Fibroblast of skin of right biceps (primary cell): ENCODE measurements at regions not wholly inside any gene's neighbourhood (a gene's known extent, or its start where the extent isn't known, plus 50 kb on each side); places are given as distances from the start of the nearest gene placed in this dataset.
A peak's percentile ranks its signal among the peaks of the same experiment; 100 is the strongest.

ENCODE experiments used
- DNase-seq: peaks from one replicate; pipeline ENCODE4 v3.0.0-alpha.2; 2013

GRCh38 chr17:17398188-17398942 lies 78.4 kb upstream of the MED9 start:
- DNase-seq, result no peak

GRCh38 chr17:17398943-17399926 lies 77.6 kb upstream of the MED9 start:
- DNase-seq, result no peak

- DNase-seq, result no peak
These were observed 76.7 kb upstream of the MED9 start for GRCh38 chr17:17400070-17400469.

- no peak for DNase-seq
These were observed 76.1 kb upstream of the MED9 start for GRCh38 chr17:17400566-17401184.

GRCh38 chr17:17401271-17401781 lies 75.5 kb upstream of the MED9 start:
- DNase-seq, result peak; percentile 37

- peak; percentile 52 for DNase-seq
These were observed 74.2 kb upstream of the MED9 start for GRCh38 chr17:17402558-17402957.

GRCh38 chr17:17403065-17403464 lies 73.7 kb upstream of the MED9 start:
- no peak for DNase-seq

GRCh38 chr17:17403899-17404576 lies 72.8 kb upstream of the MED9 start:
- DNase-seq, result no peak

- no peak for DNase-seq
These were observed 71.1 kb upstream of the MED9 start for GRCh38 chr17:17405673-17406072.

GRCh38 chr17:17406225-17406624 lies 70.6 kb upstream of the MED9 start:
- DNase-seq, result no peak

GRCh38 chr17:17408236-17408794 lies 68.5 kb upstream of the MED9 start:
- peak; percentile 46 for DNase-seq

GRCh38 chr17:17410357-17410756 lies 66.4 kb upstream of the MED9 start:
- DNase-seq, result no peak

- peak; percentile 66 for DNase-seq
These were observed 65.1 kb upstream of the MED9 start for GRCh38 chr17:17411692-17412091.

- peak; percentile 83 for DNase-seq
These were observed 64.5 kb upstream of the MED9 start for GRCh38 chr17:17412326-17412725.

- no peak for DNase-seq
These were observed 63.5 kb upstream of the MED9 start for GRCh38 chr17:17413215-17413792.

GRCh38 chr17:17413821-17414220 lies 63.0 kb upstream of the MED9 start:
- no peak for DNase-seq

GRCh38 chr17:17414341-17414805 lies 62.4 kb upstream of the MED9 start:
- DNase-seq, result peak; percentile 65

GRCh38 chr17:17415006-17415405 lies 61.8 kb upstream of the MED9 start:
- DNase-seq, result no peak

GRCh38 chr17:17416007-17416399 lies 60.8 kb upstream of the MED9 start:
- DNase-seq, result peak; percentile 72

- peak; percentile 63 for DNase-seq
These were observed 60.1 kb upstream of the MED9 start for GRCh38 chr17:17416400-17417360.
